ENCODE measurements at regions not wholly inside any gene's neighbourhood (a gene's known extent, or its start where the extent isn't known, plus 50 kb on each side); places are given as distances from the start of the nearest gene placed in this dataset.
"Not testable (repeated sequence)": the region's sequence is repeated elsewhere in the genome, so short reads cannot be mapped to it uniquely, and the experiment has no call there.

DNA sequence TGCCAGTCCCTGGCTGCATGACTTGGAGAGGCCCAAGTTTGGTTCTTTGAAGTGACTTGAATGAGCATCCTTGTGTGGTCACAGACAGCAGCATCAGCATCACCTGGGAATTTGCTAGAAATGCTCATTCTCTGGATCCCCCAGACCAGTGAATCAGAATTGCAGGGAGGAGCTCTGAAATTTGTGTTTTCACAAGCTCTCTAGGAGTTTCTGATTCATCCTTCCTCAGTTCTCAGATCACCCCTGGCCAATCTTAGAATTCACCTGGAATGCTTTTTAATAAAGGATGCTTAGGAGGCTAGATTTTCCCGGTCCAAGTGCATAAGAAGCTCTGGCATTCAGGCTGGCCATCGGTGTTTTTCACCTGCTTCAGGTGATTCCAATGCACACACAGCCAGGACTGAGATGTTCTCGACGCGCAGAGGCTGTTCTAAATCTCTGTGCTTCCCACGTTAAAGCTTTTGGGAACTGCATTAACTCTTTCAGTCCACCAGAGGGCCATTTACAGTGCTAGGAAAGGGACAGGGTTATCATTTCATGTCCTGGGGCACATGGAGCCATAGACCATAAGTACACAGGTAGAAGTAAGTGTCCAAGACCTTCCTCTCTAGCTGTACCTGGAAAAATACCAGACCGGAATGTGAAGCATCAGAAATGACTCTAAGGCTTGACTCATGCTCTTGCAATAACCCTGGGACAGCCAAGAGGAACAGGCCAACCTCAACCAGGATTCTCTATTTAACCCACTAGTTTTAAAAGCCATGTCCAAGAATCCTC, 85.7 kb upstream of the XYLT1 start:
- no peak for DNase-seq (ENCODE audit: low spot score)

DNA sequence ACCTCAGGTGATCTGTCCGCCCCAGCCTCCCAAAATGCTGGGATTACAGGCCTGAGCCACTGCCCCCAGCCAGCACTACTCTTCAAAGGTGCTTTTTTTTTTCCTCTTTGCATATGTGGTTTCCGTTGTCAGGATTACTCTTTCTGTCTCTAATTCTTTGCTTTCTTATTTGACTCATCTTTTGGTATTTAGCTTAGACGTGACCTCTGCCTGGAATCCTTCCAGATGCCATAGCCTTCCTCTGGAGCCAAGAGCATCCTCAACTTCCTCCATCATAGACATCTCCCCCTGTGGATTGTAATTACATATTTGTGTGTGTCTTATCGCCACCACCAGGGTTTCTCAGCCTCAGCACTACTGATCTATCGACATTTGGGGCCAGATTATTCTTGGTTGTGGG, 84.4 kb upstream of the XYLT1 start:
- DNase-seq (ENCODE audit: low spot score) = no peak

DNA sequence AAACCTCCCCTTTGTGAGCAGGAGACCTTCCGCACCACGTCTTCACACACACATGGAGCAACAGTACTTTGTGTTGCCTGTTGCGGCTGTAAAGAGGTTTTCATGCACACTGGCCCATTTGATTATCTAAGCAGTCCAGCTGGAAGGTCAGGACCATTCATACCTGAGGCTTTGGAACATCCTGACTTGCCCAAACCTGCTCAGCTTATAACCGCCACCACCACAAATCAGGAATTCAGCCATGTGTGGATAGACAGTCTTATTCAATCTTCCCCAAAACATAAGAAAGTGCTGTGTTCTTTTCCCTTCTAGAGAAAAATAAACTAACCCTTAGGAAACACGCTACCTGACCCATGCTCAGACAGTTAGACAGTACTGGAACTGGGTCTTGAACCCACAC, 81.6 kb upstream of the XYLT1 start:
- no peak for DNase-seq (ENCODE audit: low spot score)

DNA sequence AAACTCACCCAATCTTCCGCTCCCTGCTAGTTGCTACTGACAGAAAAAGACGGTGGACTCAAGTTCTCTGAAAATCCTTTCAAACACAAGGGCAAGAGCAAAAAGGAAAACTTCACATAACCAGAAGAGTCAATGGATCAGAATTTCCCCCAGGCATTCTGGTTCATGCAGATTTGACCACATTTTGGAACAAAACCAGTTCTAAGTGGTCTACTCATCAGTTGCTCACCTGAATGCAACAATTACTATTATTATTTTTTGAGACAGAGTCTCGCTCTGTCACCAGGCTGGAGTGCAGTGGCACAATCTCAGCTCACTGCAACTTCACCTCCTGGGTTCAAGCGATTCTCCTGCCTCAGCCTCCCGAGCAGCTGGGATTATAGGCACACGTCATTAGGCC, 80.9 kb upstream of the XYLT1 start:
- not testable (repeated sequence) for DNase-seq (ENCODE audit: low spot score)

DNA sequence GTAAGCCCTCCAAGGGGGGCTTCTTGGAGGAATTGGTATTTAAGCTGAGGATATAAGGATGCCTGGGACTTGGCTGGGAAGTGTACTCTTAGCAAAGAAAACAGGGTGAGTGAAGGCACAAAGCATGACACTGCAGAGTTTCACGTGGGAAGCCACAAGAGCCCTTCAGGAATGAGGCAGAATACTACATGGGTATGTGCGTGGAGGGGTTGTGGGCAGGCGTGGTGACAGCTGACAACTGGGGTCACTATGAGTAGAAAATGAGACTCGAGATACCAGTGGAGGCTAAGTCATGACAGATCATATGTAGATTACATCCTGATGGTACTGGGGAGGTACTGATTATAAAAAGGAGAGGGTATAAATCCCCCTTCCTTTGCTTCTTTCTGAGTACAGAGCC, 78.1 kb upstream of the XYLT1 start:
- no peak for DNase-seq (ENCODE audit: low spot score)

DNA sequence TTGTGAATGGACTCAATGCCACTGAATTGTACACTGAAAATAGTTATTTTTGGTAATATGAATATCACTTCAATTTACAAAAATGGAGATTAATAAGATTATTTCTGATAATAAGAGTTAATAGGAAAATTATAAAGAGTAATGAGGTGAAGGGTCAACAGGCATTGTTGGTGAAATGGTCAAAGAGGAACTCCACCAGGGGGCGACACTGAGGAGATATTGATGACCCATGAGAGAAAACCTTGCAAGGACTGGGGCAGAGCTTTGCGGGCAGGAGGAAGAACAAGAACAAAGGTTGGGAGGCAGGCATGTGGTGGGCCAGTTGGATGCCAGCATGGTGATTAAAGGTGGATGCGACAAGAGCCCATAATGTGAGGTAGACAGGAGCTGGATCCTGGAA, 74.0 kb upstream of the XYLT1 start:
- no peak for DNase-seq (ENCODE audit: low spot score)

DNA sequence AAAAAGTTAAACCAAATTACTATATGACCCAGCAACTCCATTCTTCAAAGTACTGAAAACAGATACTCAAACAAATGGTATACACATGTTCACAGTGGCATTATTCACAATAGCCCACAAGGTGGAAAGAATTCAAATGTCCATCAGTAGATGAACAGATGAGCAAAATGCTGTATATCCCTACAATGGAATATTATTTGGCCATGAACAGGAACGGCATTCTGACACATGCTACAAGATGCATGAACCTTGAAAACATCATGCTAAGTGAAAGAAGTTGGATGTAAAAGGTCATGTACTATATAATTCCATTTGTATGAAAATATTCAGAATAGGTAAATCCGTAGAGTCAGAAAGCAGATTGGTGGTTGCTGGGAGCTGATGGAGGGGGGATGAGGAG, 73.5 kb upstream of the XYLT1 start:
- no peak for DNase-seq (ENCODE audit: low spot score)

DNA sequence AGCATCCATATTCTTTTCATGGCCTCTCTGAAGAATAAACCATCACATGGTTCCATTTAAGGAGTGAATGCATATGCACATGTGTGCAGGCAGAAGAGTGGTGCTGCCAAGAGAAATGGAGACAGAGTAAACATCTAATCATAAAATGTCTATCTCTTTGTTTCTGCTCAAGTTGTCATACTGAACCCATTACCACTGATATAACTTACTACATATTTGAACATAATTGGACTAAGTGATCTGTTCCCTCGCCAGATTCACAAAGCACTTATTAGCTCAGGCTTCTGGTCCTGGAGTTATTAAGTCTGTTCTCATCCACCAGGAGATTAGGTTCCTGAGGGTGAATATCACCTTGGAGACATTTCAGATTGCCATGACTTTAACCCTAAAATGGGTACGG, 72.3 kb upstream of the XYLT1 start:
- no peak for DNase-seq (ENCODE audit: low spot score)

DNA sequence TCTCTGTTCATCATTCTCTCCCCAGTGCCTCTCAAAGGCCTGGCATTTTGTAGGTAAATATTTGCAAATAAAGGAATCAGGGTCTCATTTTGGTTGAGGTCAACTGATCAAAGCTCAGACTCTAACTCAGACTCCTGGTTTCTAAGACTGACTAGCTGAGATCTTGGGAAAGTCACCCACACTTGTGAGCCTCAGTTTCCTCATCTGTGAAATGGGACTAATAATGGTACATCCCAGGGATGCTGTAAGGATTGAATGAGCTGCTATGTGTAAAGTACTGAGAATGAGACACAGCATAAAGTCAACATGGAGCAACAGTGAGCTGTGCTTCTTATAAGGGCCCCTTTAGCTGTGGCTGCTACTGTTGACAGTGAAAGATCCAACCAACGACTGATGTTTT, 70.6 kb upstream of the XYLT1 start:
- DNase-seq (ENCODE audit: low spot score) = no peak

DNA sequence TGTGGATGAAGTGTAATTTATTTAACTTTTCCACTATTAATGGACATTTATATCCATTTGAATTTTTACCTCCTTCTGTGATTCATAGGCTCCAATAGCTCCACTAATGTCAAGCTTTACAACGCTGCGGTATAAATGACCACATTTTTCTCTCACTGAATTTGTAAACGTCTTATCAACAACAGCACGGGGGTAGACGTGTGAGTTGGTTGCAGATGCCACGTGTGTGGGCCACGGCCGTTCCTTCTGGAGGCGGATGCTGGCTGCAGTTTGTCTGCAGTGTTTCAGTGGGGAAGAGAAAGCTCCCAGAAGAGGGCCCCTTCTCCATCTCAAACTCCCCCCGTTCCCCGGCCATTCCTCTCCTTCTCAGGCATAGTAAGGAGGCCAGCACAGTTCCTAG, 68.2 kb upstream of the XYLT1 start:
- DNase-seq (ENCODE audit: low spot score) = no peak

DNA sequence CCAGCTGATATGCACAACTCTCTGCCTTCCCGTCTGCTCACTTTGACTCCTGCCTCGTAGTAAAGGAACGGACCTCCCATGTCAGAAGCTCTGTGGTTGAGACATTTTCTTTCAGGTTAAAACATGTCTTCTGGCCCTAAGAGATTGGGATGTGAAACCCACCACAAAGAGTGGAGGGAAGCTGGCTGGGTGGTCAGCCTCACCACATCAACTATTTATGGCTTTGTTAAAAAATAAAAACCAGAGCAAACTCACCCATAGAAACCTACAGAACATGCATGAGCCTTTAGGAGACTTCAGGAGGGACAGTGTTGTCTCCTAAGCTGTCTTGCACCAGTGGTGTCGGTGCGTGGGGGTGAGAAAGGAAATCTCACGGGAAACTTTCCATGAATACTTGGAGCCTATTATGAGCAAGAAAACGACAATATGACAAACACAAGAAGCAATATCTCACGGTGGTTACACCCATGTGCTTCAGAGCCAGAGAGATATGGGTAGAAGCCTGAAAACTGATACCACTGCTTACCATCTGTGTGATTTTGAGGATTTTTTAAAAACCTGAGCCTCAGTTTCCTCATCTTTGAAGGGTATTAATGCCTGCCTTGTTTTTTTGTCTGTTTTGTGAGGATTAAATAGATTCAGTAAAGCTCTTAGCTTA, 61.7 kb upstream of the XYLT1 start:
- DNase-seq (ENCODE audit: low spot score) = no peak

DNA sequence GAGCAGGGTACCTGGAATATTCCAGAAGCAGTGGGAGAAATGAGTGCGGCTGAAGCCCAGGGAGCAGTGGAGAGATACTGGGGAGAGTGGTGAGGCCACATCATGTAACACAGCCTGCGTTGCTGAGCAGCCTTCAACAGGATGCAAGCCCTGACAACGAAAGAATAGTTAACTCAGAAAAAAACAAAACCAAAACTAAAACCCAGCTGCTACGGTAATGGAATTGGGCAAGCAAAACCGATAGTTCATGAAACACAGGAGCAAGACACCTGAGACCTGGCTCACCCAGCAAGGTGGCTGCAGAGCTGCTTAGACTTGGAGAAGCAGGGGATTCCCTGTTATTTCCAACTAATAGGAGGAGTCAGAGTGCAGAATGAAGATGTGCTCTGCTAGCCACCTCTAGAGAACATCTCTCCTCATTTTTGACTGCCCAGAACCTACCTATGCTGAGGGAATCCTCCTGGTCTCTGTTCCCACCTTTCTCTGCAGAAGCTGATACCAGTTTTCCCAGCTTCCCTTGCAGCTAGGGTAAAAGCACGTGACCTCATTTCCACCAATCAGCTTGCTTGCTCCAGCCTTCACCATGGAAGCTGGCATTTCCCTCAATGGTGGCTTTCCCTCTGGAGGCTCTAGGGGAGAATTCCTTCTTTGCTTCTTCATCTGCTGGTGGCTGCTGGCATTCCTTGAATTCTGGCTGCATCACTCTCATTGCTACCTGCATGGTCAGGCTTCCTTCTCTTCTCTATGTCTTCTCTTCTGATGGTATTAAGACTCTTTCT, 59.4 kb upstream of the XYLT1 start:
- DNase-seq (ENCODE audit: low spot score) = no peak

DNA sequence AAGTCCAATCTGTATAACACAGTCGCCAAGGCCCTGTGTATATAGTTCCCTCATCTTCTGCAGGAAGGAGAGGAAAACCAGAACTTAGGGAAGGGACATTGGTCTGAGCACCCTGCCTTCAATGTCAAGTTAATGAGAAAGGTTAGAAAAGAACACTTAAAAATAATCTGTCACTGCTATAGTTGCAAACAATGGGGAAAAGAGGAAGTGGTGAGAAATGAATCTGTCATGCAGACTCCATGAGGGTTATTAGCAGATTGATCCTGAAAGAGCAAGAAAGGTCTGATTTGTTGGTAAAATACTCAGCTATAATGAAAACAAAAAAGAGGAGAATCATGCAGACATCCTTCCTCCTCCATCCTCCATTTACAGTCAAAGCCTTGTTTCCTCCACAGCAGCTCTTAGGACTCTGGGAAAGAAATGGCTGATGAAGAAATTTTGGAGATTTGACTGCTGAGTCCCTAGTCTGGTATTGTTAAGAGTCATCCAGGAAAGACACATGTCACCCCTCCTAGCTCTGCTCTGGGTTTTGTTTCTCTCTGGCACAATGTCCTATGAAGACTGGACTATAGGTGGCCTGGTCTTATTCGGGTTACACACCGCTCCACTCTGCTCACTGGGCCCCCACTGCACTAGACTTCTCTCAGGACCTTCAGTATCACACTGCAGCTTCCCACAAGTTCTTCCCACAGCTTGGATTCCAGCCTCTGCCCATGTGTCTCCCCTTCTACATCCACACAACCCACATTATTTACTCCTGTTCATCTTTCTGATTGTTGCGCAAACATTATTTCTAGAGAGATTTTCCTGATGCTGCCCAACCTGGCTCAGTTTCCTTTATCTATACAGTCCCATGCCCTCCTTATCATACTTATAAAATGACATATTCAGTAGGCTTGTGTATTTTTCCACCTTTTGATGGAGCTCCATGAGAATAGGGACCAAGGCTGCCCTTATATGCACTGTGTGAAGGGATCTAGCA, 56.5 kb upstream of the XYLT1 start:
- no peak for DNase-seq (ENCODE audit: low spot score)

DNA sequence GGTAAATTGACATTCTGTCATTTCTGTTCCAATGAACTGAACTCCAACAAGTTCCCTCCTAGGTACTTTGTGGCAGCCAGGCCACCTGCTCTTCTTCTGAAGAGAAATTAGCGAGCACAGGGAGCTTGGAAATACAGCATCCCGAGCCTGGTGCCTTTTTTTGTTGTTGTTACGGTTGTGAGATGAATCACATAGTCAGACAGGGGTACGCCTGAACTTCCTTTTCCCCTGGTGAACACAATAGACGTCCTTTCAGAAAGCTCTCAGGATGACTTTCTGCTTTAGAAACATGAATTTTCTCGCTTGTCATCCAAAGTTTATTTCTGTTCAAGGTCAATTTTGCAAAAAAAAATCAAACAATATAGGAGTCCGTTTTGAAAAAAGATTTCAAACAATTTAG, 53.9 kb upstream of the XYLT1 start:
- DNase-seq (ENCODE audit: low spot score) = no peak

DNA sequence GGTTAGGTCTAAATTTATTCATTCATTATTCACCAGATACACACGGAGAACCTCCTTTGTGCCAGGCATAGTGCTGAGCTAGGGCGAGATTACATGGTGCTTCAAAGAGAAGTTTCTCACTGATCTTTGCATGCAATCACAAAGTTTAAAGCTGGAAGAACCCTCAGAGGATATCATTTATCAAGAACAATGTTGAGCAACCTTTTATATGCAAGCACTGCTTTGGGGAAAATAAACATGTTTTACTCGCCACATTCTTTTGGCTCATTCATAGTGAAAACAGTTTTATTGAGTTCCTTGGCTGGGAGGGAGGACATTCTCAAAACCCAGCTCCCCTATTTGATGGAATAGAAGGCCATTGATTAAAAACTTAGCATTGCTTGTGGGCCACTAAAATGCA, 49.8 kb upstream of the XYLT1 start:
- no peak for DNase-seq (ENCODE audit: low spot score)
